Hepatocyte (in vitro differentiated cells): ENCODE measurements at regions not wholly inside any gene's neighbourhood (a gene's known extent, or its start where the extent isn't known, plus 50 kb on each side); places are given as distances from the start of the nearest gene placed in this dataset.

ENCODE experiments used
- DNase-seq: peaks from one replicate; pipeline ENCODE4 v3.0.0-alpha.2; 2016; ENCODE audit warnings: low spot score
- H2AFZ ChIP-seq: fragments of 200-600 bp; sonication (generic); 2 replicates; pipeline ENCODE4 v1.6.0; 2016; ENCODE audit warnings: antibody characterized with exemption, mild to moderate bottlenecking
- H3K27ac ChIP-seq: fragments of 200-600 bp; sonication (generic); 2 replicates; pipeline ENCODE4 v1.5.1; 2016; ENCODE audit warnings: mild to moderate bottlenecking
- H3K27me3 ChIP-seq: fragments of 200-600 bp; sonication (generic); 2 replicates; pipeline ENCODE4 v1.6.1; 2016
- H3K36me3 ChIP-seq: fragments of 200-600 bp; sonication (generic); replicated peaks from 2 replicates; pipeline ENCODE4 v1.5.1; 2016; ENCODE audit warnings: low read depth; ENCODE audit not compliant: insufficient read depth
- H3K4me1 ChIP-seq: fragments of 200-600 bp; sonication (generic); 2 replicates; pipeline ENCODE4 v1.5.1; 2016; ENCODE audit warnings: mild to moderate bottlenecking, moderate library complexity; ENCODE audit not compliant: insufficient read depth
- H3K4me2 ChIP-seq: fragments of 200-600 bp; sonication (generic); 2 replicates; pipeline ENCODE4 v1.6.0; 2016
- H3K4me3 ChIP-seq: fragments of 200-600 bp; sonication (generic); 2 replicates; pipeline ENCODE4 v1.5.1; 2016; ENCODE audit warnings: mild to moderate bottlenecking
- H3K79me2 ChIP-seq: fragments of 200-600 bp; sonication (generic); 2 replicates; pipeline ENCODE4 v1.6.0; 2017; ENCODE audit warnings: mild to moderate bottlenecking
- H3K9me2 ChIP-seq: fragments of 200-600 bp; sonication (generic); replicated peaks from 2 replicates; pipeline ENCODE4 v1.6.0; 2017; ENCODE audit warnings: mild to moderate bottlenecking; ENCODE audit not compliant: insufficient read depth
- H3K9me3 ChIP-seq: fragments of 200-600 bp; sonication (generic); 2 replicates; pipeline ENCODE4 v1.5.1; 2016; ENCODE audit warnings: low read depth, mild to moderate bottlenecking
- H4K20me1 ChIP-seq: fragments of 200-600 bp; sonication (generic); 2 replicates; pipeline ENCODE4 v1.6.0; 2016; ENCODE audit warnings: mild to moderate bottlenecking; ENCODE audit not compliant: insufficient read depth, poor library complexity, severe bottlenecking
- CTCF ChIP-seq: fragments of 200-600 bp; sonication (generic); IDR thresholded peaks from 2 replicates; pipeline ENCODE4 v1.5.1; 2016; ENCODE audit warnings: antibody characterized with exemption, mild to moderate bottlenecking; ENCODE audit not compliant: poor library complexity
- EZH2 ChIP-seq: fragments of 200-600 bp; sonication (generic); IDR thresholded peaks from 2 replicates; pipeline ENCODE4 v1.6.1; 2016; ENCODE audit warnings: antibody characterized with exemption, mild to moderate bottlenecking, borderline replicate concordance
- EZH2phosphoT487 ChIP-seq: fragments of 200-600 bp; sonication (generic); IDR thresholded peaks from one replicate; pipeline ENCODE4 v1.6.1; 2018; ENCODE audit warnings: antibody characterized with exemption, mild to moderate bottlenecking, low read depth, moderate library complexity; ENCODE audit not compliant: unreplicated experiment, severe bottlenecking
- WGBS: methylation state at CpG from one replicate; pipeline ENCODE4 v1.1.6; 2016; ENCODE audit warnings: low lambda C conversion rate; ENCODE audit errors: missing lambda C conversion rate; 5-methylcytosine and 5-hydroxymethylcytosine counted together

DNA sequence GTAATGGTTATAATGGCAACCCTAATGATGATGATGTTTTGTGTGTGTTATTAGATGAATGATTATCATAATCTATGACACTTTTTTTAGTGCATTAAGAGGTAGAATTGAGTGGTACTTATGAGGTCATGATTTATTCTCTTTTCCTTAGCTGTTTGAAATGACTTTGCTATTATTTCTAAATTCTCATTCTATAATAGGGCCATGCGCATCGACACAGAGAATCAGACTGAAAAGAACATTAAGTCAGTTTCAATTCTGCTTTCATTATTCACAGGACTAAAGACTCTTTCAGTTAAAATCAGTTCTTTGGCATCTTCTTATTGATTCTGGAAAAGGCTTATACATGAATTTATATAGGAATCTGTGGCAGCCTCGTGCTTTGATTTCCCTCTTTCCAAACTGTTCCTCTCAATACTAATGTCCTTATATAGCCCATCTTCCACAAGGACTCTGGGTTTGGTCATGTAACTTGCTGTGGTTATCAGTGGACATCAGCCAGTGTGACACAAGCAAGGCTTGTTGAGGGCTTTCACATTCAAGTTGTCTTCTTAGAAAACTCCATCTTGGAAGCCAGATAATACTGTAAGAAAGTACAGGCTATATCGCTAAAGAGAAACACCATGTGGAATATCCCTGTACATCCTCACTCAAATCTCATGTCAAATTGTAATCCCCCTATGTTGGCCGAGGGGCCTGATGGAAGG lies 140.3 kb upstream of the CHD1 start:
- no peaks in the 10 kb centered on the region for H3K27me3 ChIP-seq
- no peak for DNase-seq
- no peaks in the 10 kb centered on the region for H3K4me1 ChIP-seq
- no peak overlapping the region for H3K4me2 ChIP-seq
- no peaks in the 10 kb centered on the region for H3K9me3 ChIP-seq
- no peaks in the 10 kb centered on the region for H3K9me2 ChIP-seq
- H2AFZ ChIP-seq: no peak overlapping the region
- WGBS: 93% methylated on average over 5 of the region's 5 CpGs
- H3K4me3 ChIP-seq: no peak overlapping the region
- H3K79me2 ChIP-seq: no peaks in the 10 kb centered on the region
- H4K20me1 ChIP-seq: no peaks in the 10 kb centered on the region
- no peak for TF ChIP-seq EZH2phosphoT487
- TF ChIP-seq CTCF: no peak
- TF ChIP-seq EZH2: no peak
- no peaks in the 10 kb centered on the region for H3K36me3 ChIP-seq
- H3K27ac ChIP-seq: no peak overlapping the region

DNA sequence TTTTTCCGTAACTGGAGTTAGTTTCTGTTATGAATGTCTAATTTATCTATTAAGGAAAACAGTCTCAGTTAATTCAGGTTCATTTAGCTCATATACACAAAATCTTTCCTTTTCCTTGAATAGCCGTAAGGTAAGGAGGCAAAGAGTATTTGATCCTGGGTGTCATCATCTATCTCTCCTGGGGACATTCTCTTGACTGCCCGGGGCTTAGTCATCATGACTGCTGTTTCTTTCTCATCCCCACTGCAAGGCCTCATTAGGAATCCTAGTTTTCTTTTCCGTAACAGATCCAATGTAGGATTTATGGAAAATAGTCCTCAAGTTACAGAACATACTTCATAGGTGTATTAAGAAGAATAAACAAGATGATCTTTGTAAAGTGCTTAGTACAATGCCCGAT lies 134.9 kb upstream of the CHD1 start:
- Histone ChIP-seq H3K4me1 (no peaks in the 10 kb centered on the region), H3K36me3 (no peaks in the 10 kb centered on the region), H3K79me2 (no peaks in the 10 kb centered on the region), H2AFZ (no peak overlapping the region), H3K27ac (no peak overlapping the region), H3K9me2 (no peaks in the 10 kb centered on the region), H3K4me3 (no peak overlapping the region), H3K4me2 (no peak overlapping the region), H4K20me1 (no peaks in the 10 kb centered on the region), H3K27me3 (no peaks in the 10 kb centered on the region), H3K9me3 (no peaks in the 10 kb centered on the region)
- 88% methylated on average over 5 of the region's 5 CpGs for WGBS
- TF ChIP-seq CTCF: no peak
- TF ChIP-seq EZH2phosphoT487: no peak
- no peak for TF ChIP-seq EZH2
- DNase-seq: no peak

GRCh38 chr5:99061711-99062110 lies 132.9 kb upstream of the CHD1 start:
- H3K79me2 ChIP-seq: no peaks in the 10 kb centered on the region
- no peaks in the 10 kb centered on the region for H3K27me3 ChIP-seq
- no peak for TF ChIP-seq EZH2phosphoT487
- no peak for TF ChIP-seq EZH2
- no peak for TF ChIP-seq CTCF
- H4K20me1 ChIP-seq: no peaks in the 10 kb centered on the region
- WGBS: 35% methylated on average over 2 of the region's 2 CpGs
- H3K4me1 ChIP-seq: no peaks in the 10 kb centered on the region
- H3K36me3 ChIP-seq: no peaks in the 10 kb centered on the region
- no peak for DNase-seq
- no peaks in the 10 kb centered on the region for H3K9me2 ChIP-seq
- no peak overlapping the region for H3K27ac ChIP-seq
- H3K4me3 ChIP-seq: no peak overlapping the region
- H3K9me3 ChIP-seq: no peaks in the 10 kb centered on the region
- no peak overlapping the region for H2AFZ ChIP-seq
- no peak overlapping the region for H3K4me2 ChIP-seq

DNA sequence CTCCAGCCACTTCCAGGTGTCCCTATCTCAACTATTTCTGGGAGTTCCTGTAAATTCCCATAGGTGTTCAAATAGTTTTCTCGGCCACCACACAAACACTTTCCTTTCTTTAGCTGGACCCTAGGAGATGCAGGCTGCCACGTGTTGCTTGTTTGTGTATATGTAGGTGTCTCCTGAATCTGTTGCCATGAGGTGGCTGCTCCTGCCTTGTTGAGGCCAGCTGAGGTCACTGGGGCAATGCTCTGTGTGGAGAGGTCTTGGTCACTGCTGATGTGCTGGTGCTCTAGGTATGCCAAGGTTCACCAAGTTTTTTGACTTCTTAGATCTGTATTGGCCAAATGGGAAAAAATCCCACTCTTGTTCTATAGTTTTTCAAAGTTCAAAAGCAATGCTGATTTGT lies 132.5 kb upstream of the CHD1 start:
- H2AFZ ChIP-seq: no peak overlapping the region
- no peak for TF ChIP-seq EZH2
- no peak for TF ChIP-seq CTCF
- TF ChIP-seq EZH2phosphoT487: no peak

More for the DNA sequence above, 132.5 kb upstream of the CHD1 start:
- no peaks in the 10 kb centered on the region for H3K27me3 ChIP-seq
- H3K4me1 ChIP-seq: no peaks in the 10 kb centered on the region
- WGBS: 54% methylated on average over 2 of the region's 2 CpGs
- H3K9me2 ChIP-seq: no peaks in the 10 kb centered on the region
- H3K4me3 ChIP-seq: no peak overlapping the region
- no peaks in the 10 kb centered on the region for H3K9me3 ChIP-seq
- DNase-seq: no peak
- no peaks in the 10 kb centered on the region for H3K79me2 ChIP-seq
- H4K20me1 ChIP-seq: no peaks in the 10 kb centered on the region
- no peaks in the 10 kb centered on the region for H3K36me3 ChIP-seq
- no peak overlapping the region for H3K4me2 ChIP-seq
- H3K27ac ChIP-seq: no peak overlapping the region
